CD4-positive, alpha-beta T cell (primary cell): ENCODE measurements at regions not wholly inside any gene's neighbourhood (a gene's known extent, or its start where the extent isn't known, plus 50 kb on each side); places are given as distances from the start of the nearest gene placed in this dataset.
A peak's percentile ranks its signal among the peaks of the same experiment; 100 is the strongest.

Source experiments
- ATAC-seq: fragments of 200-7000 bp; cut with Tn5 transposase; one replicate; pipeline ENCODE4 v1.10.0; 2022; ENCODE audit warnings: mild to moderate bottlenecking; ENCODE audit not compliant: poor library complexity
- CTCF ChIA-PET: fragments of 350-600 bp; sonication (Branson Sonifier 250); formaldehyde crosslinking; loops from one replicate; lab custom pipeline; 2021; ENCODE audit warnings: antibody characterized with exemption, inconsistent platforms; lab: Charles Lee
- POLR2A ChIA-PET: fragments of 350-600 bp; sonication (Branson Sonifier 250); formaldehyde crosslinking; loops from one replicate; lab custom pipeline; 2021; ENCODE audit warnings: antibody characterized with exemption, inconsistent platforms; lab: Charles Lee
- DNase-seq, 14 experiments: peaks; one replicate each; pipeline ENCODE4 v3.0.0-alpha.2; 2013 to 2020; ENCODE audit warnings: mixed read lengths in 2 of 14
- H3K27ac ChIP-seq, 2 donors: one replicate each; pipeline versions ENCODE4 v1.5.1 to v1.7.0; 2013; ENCODE audit warnings: low read length in 2 of 2, low read depth in 1 of 2, mild to moderate bottlenecking in 1 of 2
- H3K27me3 ChIP-seq, 2 experiments: 1 replicate in 1 of 2; 2 replicates in 1 of 2; pipeline versions ENCODE4 v1.6.1 to v1.7.0; 2013; ENCODE audit warnings: low read length in 2 of 2, control low read depth in 1 of 2, mild to moderate bottlenecking in 1 of 2, moderate library complexity in 1 of 2; ENCODE audit not compliant: insufficient read depth in 2 of 2, control insufficient read depth in 1 of 2
- H3K36me3 ChIP-seq: one replicate; pipeline ENCODE4 v1.6.1; 2013; ENCODE audit warnings: low read length, control low read depth; ENCODE audit not compliant: insufficient read depth
- H3K4me1 ChIP-seq: one replicate; pipeline ENCODE4 v1.6.1; 2013; ENCODE audit warnings: low read length, control low read depth; ENCODE audit not compliant: insufficient read depth
- H3K4me3 ChIP-seq: one replicate; pipeline ENCODE4 v1.5.1; 2013; ENCODE audit warnings: mild to moderate bottlenecking, low read length, moderate library complexity
- H3K9me3 ChIP-seq, 2 experiments: 1 replicate in 1 of 2; 2 replicates in 1 of 2; pipeline versions ENCODE4 v1.6.1 to v1.7.0; 2013; ENCODE audit warnings: low read length in 2 of 2, mild to moderate bottlenecking in 2 of 2, control low read depth in 1 of 2, moderate library complexity in 1 of 2; ENCODE audit not compliant: control insufficient read depth in 1 of 2, insufficient read depth in 1 of 2
- H3K27ac Mint-ChIP-seq: one replicate; pipeline ENCODE4 v1.8.0; 2020; ENCODE audit warnings: mixed read lengths
- H3K27me3 Mint-ChIP-seq: one replicate; pipeline ENCODE4 v1.8.0; 2021; ENCODE audit warnings: mixed read lengths
- H3K36me3 Mint-ChIP-seq: one replicate; pipeline ENCODE4 v1.8.0; 2021; ENCODE audit warnings: low read depth, mixed read lengths
- H3K4me1 Mint-ChIP-seq: one replicate; pipeline ENCODE4 v1.8.0; 2021; ENCODE audit warnings: low read depth, mixed read lengths
- H3K4me3 Mint-ChIP-seq: one replicate; pipeline ENCODE4 v1.8.0; 2020; ENCODE audit warnings: mild to moderate bottlenecking, mixed read lengths
- H3K9me3 Mint-ChIP-seq: one replicate; pipeline ENCODE4 v1.8.0; 2020; ENCODE audit warnings: mixed read lengths
- CTCF ChIP-seq: fragments of 200-600 bp; IDR thresholded peaks from one replicate; pipeline ENCODE4 v1.8.0; 2022; ENCODE audit warnings: antibody characterized with exemption, mild to moderate bottlenecking
- intact Hi-C, 2 experiments: fragments of 100-400 bp; cut with DNase I in 1 of 2; cut with micrococcal nuclease in 1 of 2; formaldehyde crosslinking; loops; one replicate each; pipeline versions ENCODE4 v1.15.1 to v1.9.0; 2023 to 2025; cut with DNase I, micrococcal nuclease

- no peak overlapping the region for H3K4me3 Mint-ChIP-seq
- H3K36me3 ChIP-seq, result no peaks in the 10 kb centered on the region
- intact Hi-C loops, result loop anchor here (5.0 kb wide), 1 partner anchor 1055 kb away; no protein-coding TSS in a partner anchor
- POLR2A ChIA-PET, result no interaction called here
- H3K4me3 ChIP-seq, result no peak overlapping the region
- peaks cover 31% of the 10 kb centered on the region for H3K27me3 Mint-ChIP-seq
- H3K9me3 Mint-ChIP-seq, result no peaks in the 10 kb centered on the region
- H3K4me1 Mint-ChIP-seq, result no peaks in the 10 kb centered on the region
- H3K4me1 ChIP-seq, result no peaks in the 10 kb centered on the region
- CTCF ChIA-PET, result no interaction called here
- H3K27ac Mint-ChIP-seq, result no peak overlapping the region
- ATAC-seq, result no peak
- no peak overlapping the region for H3K27ac ChIP-seq
- DNase-seq, result no peak
- no peaks in the 10 kb centered on the region for H3K36me3 Mint-ChIP-seq
- no peaks in the 10 kb centered on the region for H3K9me3 ChIP-seq
- TF ChIP-seq CTCF, result no peak
- peaks cover 3 to 7% of the 10 kb centered on the region in 2 experiments for H3K27me3 ChIP-seq
Observed at GRCh38 chr3:70531838-70532489, 219.5 kb upstream of the MDFIC2 start.

GRCh38 chr3:70531063-70531657 lies 218.7 kb upstream of the MDFIC2 start:
- intact Hi-C loops, result loop anchor here (5.0 kb wide), 1 partner anchor 1056 kb away; no protein-coding TSS in a partner anchor
- DNase-seq (peak in 2 of 14 experiments; percentile 12 to 20), ATAC-seq (no peak)
- Histone ChIP-seq H3K4me1 (no peaks in the 10 kb centered on the region), H3K4me3 (no peak overlapping the region), H3K27ac (no peak overlapping the region), H3K36me3 (no peaks in the 10 kb centered on the region), H3K9me3 (no peaks in the 10 kb centered on the region), H3K27me3 (no peaks in the 10 kb centered on the region)
- Mint-ChIP-seq H3K4me1 (no peaks in the 10 kb centered on the region), H3K27ac (no peak overlapping the region), H3K4me3 (no peak overlapping the region), H3K9me3 (no peaks in the 10 kb centered on the region), H3K27me3 (peaks cover 22% of the 10 kb centered on the region), H3K36me3 (no peaks in the 10 kb centered on the region)
- ChIA-PET CTCF (no interaction called here), POLR2A (no interaction called here)
- peak; percentile 63 for TF ChIP-seq CTCF

- H3K4me3 Mint-ChIP-seq, result no peak overlapping the region
- peaks cover 21% of the 10 kb centered on the region for H3K27me3 Mint-ChIP-seq
- ChIA-PET POLR2A (no interaction called here), CTCF (no interaction called here)
- intact Hi-C loops, result loop anchor here (5.0 kb wide), 1 partner anchor 1057 kb away; no protein-coding TSS in a partner anchor
- no peaks in the 10 kb centered on the region for H3K4me1 Mint-ChIP-seq
- H3K27ac ChIP-seq, result no peak overlapping the region
- H3K27ac Mint-ChIP-seq, result no peak overlapping the region
- H3K9me3 Mint-ChIP-seq, result no peaks in the 10 kb centered on the region
- TF ChIP-seq CTCF, result no peak
- no peaks in the 10 kb centered on the region for H3K9me3 ChIP-seq
- H3K36me3 Mint-ChIP-seq, result no peaks in the 10 kb centered on the region
- H3K27me3 ChIP-seq, result no peaks in the 10 kb centered on the region
- ATAC-seq (no peak), DNase-seq (no peak)
- no peak overlapping the region for H3K4me3 ChIP-seq
- no peaks in the 10 kb centered on the region for H3K4me1 ChIP-seq
- no peaks in the 10 kb centered on the region for H3K36me3 ChIP-seq
Observed at GRCh38 chr3:70530626-70531025, 218.2 kb upstream of the MDFIC2 start.
